ENCODE measurements at regions not wholly inside any gene's neighbourhood (a gene's known extent, or its start where the extent isn't known, plus 50 kb on each side); places are given as distances from the start of the nearest gene placed in this dataset.

- Histone ChIP-seq H3K27me3 (no peaks in the 10 kb centered on the region), H3K36me3 (no peaks in the 10 kb centered on the region), H3K4me1 (peaks cover 0 to 13% (median 0%) of the 10 kb centered on the region in 4 donors), H3K4me3 (no peak overlapping the region), H3K9me3 (no peaks in the 10 kb centered on the region), H3K27ac (no peak overlapping the region)
- no peak for TF ChIP-seq CTCF (IDR thresholded peaks at IDR 0.05)
- DNase-seq (no peak), ATAC-seq (peak; percentile 64 to 92 (median 82))
- 27% methylated on average over 4 of the region's 4 CpGs for WGBS (ENCODE audit: insufficient coverage, low coverage, low lambda C conversion rate, missing lambda C conversion rate)
- intact Hi-C loops (cut with DNase I), result no loop called here
Measured at GRCh38 chr1:81391125-81391828, 409.5 kb upstream of the ADGRL2 start.

GRCh38 chr1:81388435-81388834 is 412.3 kb upstream of the ADGRL2 start:
- H3K27me3 ChIP-seq, result no peaks in the 10 kb centered on the region
- no peaks in the 10 kb centered on the region for H3K9me3 ChIP-seq
- intact Hi-C loops (cut with DNase I), result no loop called here
- WGBS (ENCODE audit: insufficient coverage, low coverage, low lambda C conversion rate, missing lambda C conversion rate), result 81% methylated on average over 4 of the region's 4 CpGs
- peaks cover 0 to 13% (median 0%) of the 10 kb centered on the region in 4 donors for H3K4me1 ChIP-seq
- TF ChIP-seq POLR2A (IDR thresholded peaks at IDR 0.05) (no peak), CTCF (IDR thresholded peaks at IDR 0.05) (no peak)
- no peak overlapping the region for H3K27ac ChIP-seq
- no peak for DNase-seq
- H3K4me3 ChIP-seq, result no peak overlapping the region
- H3K36me3 ChIP-seq, result no peaks in the 10 kb centered on the region
- no peak for ATAC-seq

GRCh38 chr1:81387446-81387845 is 413.3 kb upstream of the ADGRL2 start:
- 36% methylated on average over 4 of the region's 4 CpGs for WGBS (ENCODE audit: insufficient coverage, low coverage, low lambda C conversion rate, missing lambda C conversion rate)
- peak in 1 of 4 donors; percentile 51 for ATAC-seq

GRCh38 chr1:81382561-81382960 is 418.2 kb upstream of the ADGRL2 start:
- H3K4me3 ChIP-seq, result no peak overlapping the region
- H3K27me3 ChIP-seq, result no peaks in the 10 kb centered on the region
- no peaks in the 10 kb centered on the region for H3K36me3 ChIP-seq
- no peaks in the 10 kb centered on the region for H3K9me3 ChIP-seq
- TF ChIP-seq CTCF (IDR thresholded peaks at IDR 0.05) (no peak), POLR2A (IDR thresholded peaks at IDR 0.05) (no peak)
- no peak overlapping the region for H3K27ac ChIP-seq
- 89% methylated on average over 3 of the region's 3 CpGs for WGBS (ENCODE audit: insufficient coverage, low coverage, low lambda C conversion rate, missing lambda C conversion rate)
- DNase-seq (no peak), ATAC-seq (no peak)
- H3K4me1 ChIP-seq, result no peaks in the 10 kb centered on the region
- intact Hi-C loops (cut with DNase I), result no loop called here

More at GRCh38 chr1:81387446-81387845, 413.3 kb upstream of the ADGRL2 start:
- intact Hi-C loops (cut with DNase I), result no loop called here
- Histone ChIP-seq H3K4me3 (no peak overlapping the region), H3K4me1 (peaks cover 0 to 13% (median 0%) of the 10 kb centered on the region in 4 donors), H3K27me3 (no peaks in the 10 kb centered on the region), H3K36me3 (no peaks in the 10 kb centered on the region), H3K9me3 (no peaks in the 10 kb centered on the region), H3K27ac (no peak overlapping the region)
- TF ChIP-seq POLR2A (IDR thresholded peaks at IDR 0.05) (no peak), CTCF (IDR thresholded peaks at IDR 0.05) (no peak)
- DNase-seq, result no peak

All from right lobe of liver (tissue), 6 donors.